IMR-90 (cell line): ENCODE measurements at regions not wholly inside any gene's neighbourhood (a gene's known extent, or its start where the extent isn't known, plus 50 kb on each side); places are given as distances from the start of the nearest gene placed in this dataset.

Source experiments
- ATAC-seq: fragments of 200-7000 bp; cut with Tn5 transposase; 2 replicates; pipeline ENCODE4 v1.9.1; 2020; ENCODE audit warnings: low read depth, mild to moderate bottlenecking, moderate library complexity
- BruUV-seq: library from RNA; stranded (reverse); fragments of 400-500 nt; replicated peaks from 2 replicates; lab custom pipeline; 2021; lab: Mats Ljungman, UMichigan
- CTCF ChIA-PET: fragments of 300-600 bp; formaldehyde crosslinking; extraction: SDS; loops from one replicate; lab custom pipeline; 2021; ENCODE audit warnings: antibody characterized with exemption; lab: Yijun Ruan, JAX
- POLR2A ChIA-PET: fragments of 300-600 bp; sonication (Branson Sonifier 250); formaldehyde crosslinking; loops from one replicate; lab custom pipeline; 2022; ENCODE audit warnings: antibody characterized with exemption; ENCODE audit not compliant: unreplicated experiment; lab: Charles Lee
- DNase-seq: peaks from one replicate; pipeline ENCODE4 v3.0.0; 2013
- H2AFZ ChIP-seq: replicated peaks from 2 replicates; pipeline ENCODE3; 2013; ENCODE audit warnings: low read length, mild to moderate bottlenecking; ENCODE audit not compliant: poor library complexity
- H2AK5ac ChIP-seq: 2 replicates; pipeline ENCODE4 v1.6.1; 2013; ENCODE audit warnings: low read depth, low read length, inconsistent platforms
- H2AK9ac ChIP-seq: replicated peaks from 2 replicates; pipeline ENCODE3; 2013; ENCODE audit warnings: mild to moderate bottlenecking, low read depth, low read length, moderate library complexity; ENCODE audit not compliant: poor library complexity
- H2BK120ac ChIP-seq: 2 replicates; pipeline ENCODE4 v1.6.1; 2013; ENCODE audit warnings: low read depth, low read length, inconsistent platforms
- H2BK15ac ChIP-seq: 3 replicates; pipeline ENCODE4 v1.6.1; 2013; ENCODE audit warnings: low read depth, low read length, inconsistent platforms
- H2BK20ac ChIP-seq: 2 replicates; pipeline ENCODE4 v1.6.1; 2013; ENCODE audit warnings: low read depth, mild to moderate bottlenecking, inconsistent platforms, low read length, moderate library complexity
- H2BK5ac ChIP-seq: 2 replicates; pipeline ENCODE4 v1.6.1; 2013; ENCODE audit warnings: mild to moderate bottlenecking, low read depth, low read length, inconsistent platforms; ENCODE audit not compliant: poor library complexity, severe bottlenecking
- H3K14ac ChIP-seq: replicated peaks from 2 replicates; pipeline ENCODE4 v1.6.1; 2013; ENCODE audit warnings: low read depth, low read length, inconsistent platforms
- H3K18ac ChIP-seq: 2 replicates; pipeline ENCODE4 v1.6.1; 2013; ENCODE audit warnings: low read depth, low read length, control low read depth
- H3K23ac ChIP-seq: 2 replicates; pipeline ENCODE4 v1.6.1; 2013; ENCODE audit warnings: low read depth, low read length, inconsistent platforms
- H3K27ac ChIP-seq: 2 replicates; pipeline ENCODE4 v1.5.1; 2013; ENCODE audit warnings: mild to moderate bottlenecking, control low read depth, low read length; ENCODE audit not compliant: insufficient read depth
- H3K27me3 ChIP-seq: 2 replicates; pipeline ENCODE4 v1.6.1; 2013; ENCODE audit warnings: low read length; ENCODE audit not compliant: control insufficient read depth, insufficient read depth
- H3K36me3 ChIP-seq: 2 replicates; pipeline ENCODE4 v1.6.1; 2013; ENCODE audit warnings: low read length, mixed read lengths; ENCODE audit not compliant: control insufficient read depth, insufficient read depth
- H3K4ac ChIP-seq: 2 replicates; pipeline ENCODE4 v1.6.1; 2013; ENCODE audit warnings: low read depth, low read length, inconsistent platforms
- H3K4me1 ChIP-seq: 2 replicates; pipeline ENCODE4 v1.6.1; 2013; ENCODE audit warnings: low read length, mixed read lengths; ENCODE audit not compliant: control insufficient read depth, insufficient read depth
- H3K4me2 ChIP-seq: 2 replicates; pipeline ENCODE4 v1.6.1; 2013; ENCODE audit warnings: low read depth, mild to moderate bottlenecking, control low read depth, low read length, moderate library complexity
- H3K4me3 ChIP-seq: 2 replicates; pipeline ENCODE4 v1.5.1; 2013; ENCODE audit warnings: low read depth, mild to moderate bottlenecking, control low read depth, low read length, moderate library complexity; ENCODE audit not compliant: insufficient read depth
- H3K56ac ChIP-seq: 2 replicates; pipeline ENCODE4 v1.6.1; 2013; ENCODE audit warnings: low read length, inconsistent platforms; ENCODE audit not compliant: insufficient read depth; ENCODE audit errors: extremely low read depth
- H3K79me1 ChIP-seq, 2 experiments: 2 replicates each; pipeline ENCODE4 v1.6.1; 2013; ENCODE audit warnings: low read length in 2 of 2, inconsistent platforms in 1 of 2, low read depth in 1 of 2
- H3K9ac ChIP-seq: 2 replicates; pipeline ENCODE4 v1.6.1; 2013; ENCODE audit warnings: low read depth, low read length, control low read depth
- H3K9me1 ChIP-seq: 2 replicates; pipeline ENCODE4 v1.6.1; 2013; ENCODE audit warnings: low read length, inconsistent platforms; ENCODE audit not compliant: insufficient read depth
- H3K9me3 ChIP-seq: 2 replicates; pipeline ENCODE4 v1.6.1; 2013; ENCODE audit warnings: low read length; ENCODE audit not compliant: control insufficient read depth, insufficient read depth
- H4K20me1 ChIP-seq: 2 replicates; pipeline ENCODE4 v1.6.1; 2013; ENCODE audit warnings: low read length, inconsistent platforms; ENCODE audit not compliant: insufficient read depth
- H4K5ac ChIP-seq: 2 replicates; pipeline ENCODE4 v1.6.1; 2013; ENCODE audit warnings: mild to moderate bottlenecking, low read depth, low read length, control low read depth
- H4K8ac ChIP-seq, 2 experiments: 2 replicates each; pipeline ENCODE4 v1.6.1; 2013; ENCODE audit warnings: low read depth in 2 of 2, low read length in 2 of 2, control low read depth in 1 of 2, inconsistent platforms in 1 of 2
- H4K91ac ChIP-seq: 2 replicates; pipeline ENCODE4 v1.6.1; 2013; ENCODE audit warnings: low read depth, low read length, inconsistent platforms; ENCODE audit not compliant: insufficient read depth
- BHLHE40 ChIP-seq: fragments of 150-350 bp; IDR thresholded peaks from 2 replicates; pipeline ENCODE4 v1.6.1; 2016; ENCODE audit warnings: mild to moderate bottlenecking, low read depth, low read length
- CEBPB ChIP-seq: IDR thresholded peaks from 2 replicates; pipeline ENCODE4 v1.6.1; 2012; ENCODE audit warnings: low read depth, low read length, improper control_type of control experiment
- CHD1 ChIP-seq: IDR thresholded peaks from 2 replicates; pipeline ENCODE4 v1.6.1; 2012; ENCODE audit warnings: low read depth, low read length, improper control_type of control experiment
- FOS ChIP-seq: fragments of 150-350 bp; IDR thresholded peaks from 2 replicates; pipeline ENCODE4 v1.6.1; 2016; ENCODE audit warnings: low read depth, low read length
- MAFK ChIP-seq: IDR thresholded peaks from 2 replicates; pipeline ENCODE4 v1.6.1; 2012; ENCODE audit warnings: low read depth, low read length, improper control_type of control experiment
- MAZ ChIP-seq: IDR thresholded peaks from 2 replicates; pipeline ENCODE4 v1.6.1; 2012; ENCODE audit warnings: low read depth, mild to moderate bottlenecking, low read length, improper control_type of control experiment, moderate library complexity, borderline replicate concordance
- MXI1 ChIP-seq: IDR thresholded peaks from 2 replicates; pipeline ENCODE4 v1.6.1; 2012; ENCODE audit warnings: low read depth, mild to moderate bottlenecking, low read length, moderate library complexity, borderline replicate concordance
- NFE2L2 ChIP-seq: fragments of 150-350 bp; IDR thresholded peaks from 2 replicates; pipeline ENCODE4 v1.6.1; 2016; ENCODE audit warnings: low read depth, mild to moderate bottlenecking, low read length
- POLR2A ChIP-seq: IDR thresholded peaks from 2 replicates; pipeline ENCODE4 v1.6.1; 2012; ENCODE audit warnings: mild to moderate bottlenecking, low read depth, low read length
- RAD21 ChIP-seq: IDR thresholded peaks from 2 replicates; pipeline ENCODE4 v1.6.1; 2012; ENCODE audit warnings: low read length, improper control_type of control experiment
- RCOR1 ChIP-seq: IDR thresholded peaks from 2 replicates; pipeline ENCODE4 v1.6.1; 2012; ENCODE audit warnings: mild to moderate bottlenecking, low read length, improper control_type of control experiment; ENCODE audit not compliant: insufficient replicate concordance
- RFX5 ChIP-seq: IDR thresholded peaks from 2 replicates; pipeline ENCODE4 v1.8.0; 2012; ENCODE audit warnings: low read depth, mild to moderate bottlenecking, low read length, moderate library complexity
- SMC3 ChIP-seq: fragments of 150-350 bp; IDR thresholded peaks from 2 replicates; pipeline ENCODE4 v1.6.1; 2016; ENCODE audit warnings: low read depth, mild to moderate bottlenecking, antibody characterized with exemption, low read length, moderate library complexity
- WGBS, 2 experiments: methylation state at CpG; one replicate each; pipeline versions ENCODE4 v1.1.5 to v1.1.7; 2013; ENCODE audit warnings: missing lambda C conversion rate in 2 of 2; ENCODE audit not compliant: insufficient read length in 1 of 2; ENCODE audit errors: extremely low coverage in 2 of 2; 5-methylcytosine and 5-hydroxymethylcytosine counted together
- dilution Hi-C: fragments of 300-500 bp; cut with HindIII; formaldehyde crosslinking; loops from one replicate; pipeline ENCODE4 v1.14.3; 2018; ENCODE audit warnings: low sequenced_read_pairs; ENCODE audit not compliant: unreplicated experiment
- in situ Hi-C: fragments of 300-500 bp; cut with MboI; formaldehyde crosslinking; loops from 3 replicates; pipeline ENCODE4 v1.14.3; 2019; ENCODE audit warnings: low sequenced_read_pairs, inconsistent platforms, mixed read lengths
- intact Hi-C: fragments of 100-400 bp; cut with micrococcal nuclease; formaldehyde crosslinking; loops from 2 replicates; pipeline ENCODE4 v1.10.0; 2022
- TF ChIP-seq, protein P1 (sequence below): conservative IDR thresholded peaks from 2 replicates; pipeline ENCODE4 v1.5.1; 2012; ENCODE audit warnings: mild to moderate bottlenecking, low read depth, low read length, improper control_type of control experiment
- TF ChIP-seq, protein P2 (sequence below): fragments of 150-350 bp; IDR thresholded peaks from 2 replicates; pipeline ENCODE4 v1.6.1; 2016; ENCODE audit warnings: low read depth, mild to moderate bottlenecking, low read length, moderate library complexity, borderline replicate concordance
- TF ChIP-seq, protein P3 (sequence below): fragments of 150-350 bp; IDR thresholded peaks from 2 replicates; pipeline ENCODE4 v1.6.1; 2017; ENCODE audit warnings: mild to moderate bottlenecking, antibody characterized with exemption, low read length, low read depth

DNA sequence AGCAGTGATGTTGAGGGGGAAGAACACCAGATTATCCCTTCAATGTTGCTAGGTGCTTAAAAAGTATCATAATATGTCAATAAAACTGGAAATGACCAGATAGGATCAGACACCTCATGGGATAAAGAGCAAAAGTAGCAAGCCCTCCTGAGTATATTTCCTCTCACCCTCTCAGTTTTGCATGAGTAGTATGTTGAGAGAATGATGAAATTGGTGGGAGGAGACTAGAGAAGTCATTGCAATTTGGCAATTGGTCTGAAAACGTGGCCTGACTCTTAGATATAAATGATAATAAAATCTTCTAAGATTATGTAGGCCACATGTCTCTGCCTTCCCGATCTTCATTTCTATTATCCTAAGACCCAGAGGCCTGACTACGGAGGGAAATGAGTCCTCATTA lies 151.2 kb upstream of the ARRDC3 start:
- H3K4me3 ChIP-seq, result no peak overlapping the region
- in situ Hi-C loops (no loop called here), intact Hi-C loops (no loop called here), dilution Hi-C loops (no loop called here)
- H2AFZ ChIP-seq, result no peak overlapping the region
- H2BK20ac ChIP-seq, result no peak overlapping the region
- no peaks in the 10 kb centered on the region for H3K27me3 ChIP-seq
- no peaks in the 10 kb centered on the region for H3K9me3 ChIP-seq
- no peak for DNase-seq
- H3K14ac ChIP-seq, result no peak overlapping the region
- H3K18ac ChIP-seq, result no peak overlapping the region
- H2BK15ac ChIP-seq, result no peak overlapping the region
- H3K9ac ChIP-seq, result no peak overlapping the region
- POLR2A ChIA-PET, result no interaction called here
- BruUV-seq, result no TSS peak
- no peaks in the 10 kb centered on the region for H4K20me1 ChIP-seq
- H4K91ac ChIP-seq, result no peak overlapping the region
- no CpG with 5 or more reads among the region's 3 CpGs for WGBS, 2 experiments
- no peak overlapping the region for H3K4me2 ChIP-seq
- TF ChIP-seq POLR2A (no peak), FOS (no peak), RFX5 (no peak), BHLHE40 (no peak), NFE2L2 (no peak), MAZ (no peak), MXI1 (no peak), RCOR1 (no peak), CEBPB (no peak), MAFK (no peak), CHD1 (no peak), SMC3 (no peak), RAD21 (no peak)
- TF ChIP-seq, protein P1, sequence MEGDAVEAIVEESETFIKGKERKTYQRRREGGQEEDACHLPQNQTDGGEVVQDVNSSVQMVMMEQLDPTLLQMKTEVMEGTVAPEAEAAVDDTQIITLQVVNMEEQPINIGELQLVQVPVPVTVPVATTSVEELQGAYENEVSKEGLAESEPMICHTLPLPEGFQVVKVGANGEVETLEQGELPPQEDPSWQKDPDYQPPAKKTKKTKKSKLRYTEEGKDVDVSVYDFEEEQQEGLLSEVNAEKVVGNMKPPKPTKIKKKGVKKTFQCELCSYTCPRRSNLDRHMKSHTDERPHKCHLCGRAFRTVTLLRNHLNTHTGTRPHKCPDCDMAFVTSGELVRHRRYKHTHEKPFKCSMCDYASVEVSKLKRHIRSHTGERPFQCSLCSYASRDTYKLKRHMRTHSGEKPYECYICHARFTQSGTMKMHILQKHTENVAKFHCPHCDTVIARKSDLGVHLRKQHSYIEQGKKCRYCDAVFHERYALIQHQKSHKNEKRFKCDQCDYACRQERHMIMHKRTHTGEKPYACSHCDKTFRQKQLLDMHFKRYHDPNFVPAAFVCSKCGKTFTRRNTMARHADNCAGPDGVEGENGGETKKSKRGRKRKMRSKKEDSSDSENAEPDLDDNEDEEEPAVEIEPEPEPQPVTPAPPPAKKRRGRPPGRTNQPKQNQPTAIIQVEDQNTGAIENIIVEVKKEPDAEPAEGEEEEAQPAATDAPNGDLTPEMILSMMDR, result no peak
- TF ChIP-seq, protein P2, sequence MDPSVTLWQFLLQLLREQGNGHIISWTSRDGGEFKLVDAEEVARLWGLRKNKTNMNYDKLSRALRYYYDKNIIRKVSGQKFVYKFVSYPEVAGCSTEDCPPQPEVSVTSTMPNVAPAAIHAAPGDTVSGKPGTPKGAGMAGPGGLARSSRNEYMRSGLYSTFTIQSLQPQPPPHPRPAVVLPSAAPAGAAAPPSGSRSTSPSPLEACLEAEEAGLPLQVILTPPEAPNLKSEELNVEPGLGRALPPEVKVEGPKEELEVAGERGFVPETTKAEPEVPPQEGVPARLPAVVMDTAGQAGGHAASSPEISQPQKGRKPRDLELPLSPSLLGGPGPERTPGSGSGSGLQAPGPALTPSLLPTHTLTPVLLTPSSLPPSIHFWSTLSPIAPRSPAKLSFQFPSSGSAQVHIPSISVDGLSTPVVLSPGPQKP, result no peak
- TF ChIP-seq, protein P3, sequence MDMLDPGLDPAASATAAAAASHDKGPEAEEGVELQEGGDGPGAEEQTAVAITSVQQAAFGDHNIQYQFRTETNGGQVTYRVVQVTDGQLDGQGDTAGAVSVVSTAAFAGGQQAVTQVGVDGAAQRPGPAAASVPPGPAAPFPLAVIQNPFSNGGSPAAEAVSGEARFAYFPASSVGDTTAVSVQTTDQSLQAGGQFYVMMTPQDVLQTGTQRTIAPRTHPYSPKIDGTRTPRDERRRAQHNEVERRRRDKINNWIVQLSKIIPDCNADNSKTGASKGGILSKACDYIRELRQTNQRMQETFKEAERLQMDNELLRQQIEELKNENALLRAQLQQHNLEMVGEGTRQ, result no peak
- H4K8ac ChIP-seq, result no peak overlapping the region
- H3K56ac ChIP-seq, result no peak overlapping the region
- H3K4ac ChIP-seq, result no peak overlapping the region
- H4K5ac ChIP-seq, result no peak overlapping the region
- H2BK120ac ChIP-seq, result no peak overlapping the region
- H3K9me1 ChIP-seq, result no peaks in the 10 kb centered on the region
- no peak overlapping the region for H2AK5ac ChIP-seq
- CTCF ChIA-PET, result no interaction called here
- H2AK9ac ChIP-seq, result no peak overlapping the region
- no peak overlapping the region for H3K27ac ChIP-seq
- no peak for ATAC-seq
- no peak overlapping the region for H3K23ac ChIP-seq
- no peaks in the 10 kb centered on the region for H3K4me1 ChIP-seq
- no peaks in the 10 kb centered on the region for H3K79me1 ChIP-seq
- H3K36me3 ChIP-seq, result no peaks in the 10 kb centered on the region
- no peak overlapping the region for H2BK5ac ChIP-seq
